Fibroblast of pulmonary artery (primary cell): ENCODE measurements at regions not wholly inside any gene's neighbourhood (a gene's known extent, or its start where the extent isn't known, plus 50 kb on each side); places are given as distances from the start of the nearest gene placed in this dataset.

ENCODE experiments used
- DNase-seq: peaks from one replicate; pipeline ENCODE4 v3.0.0-alpha.2; 2010; ENCODE audit warnings: low read depth
- H3K4me3 ChIP-seq: replicated peaks from 2 replicates; pipeline ENCODE4 v1.5.1; 2011; ENCODE audit warnings: low read depth, mild to moderate bottlenecking, control low read depth, low read length, moderate library complexity
- TF ChIP-seq, protein P1 (sequence below): IDR thresholded peaks from 2 replicates; pipeline ENCODE4 v1.5.1; 2011; ENCODE audit warnings: mild to moderate bottlenecking, control low read depth, low read length, inconsistent platforms; ENCODE audit errors: missing control alignments

DNA sequence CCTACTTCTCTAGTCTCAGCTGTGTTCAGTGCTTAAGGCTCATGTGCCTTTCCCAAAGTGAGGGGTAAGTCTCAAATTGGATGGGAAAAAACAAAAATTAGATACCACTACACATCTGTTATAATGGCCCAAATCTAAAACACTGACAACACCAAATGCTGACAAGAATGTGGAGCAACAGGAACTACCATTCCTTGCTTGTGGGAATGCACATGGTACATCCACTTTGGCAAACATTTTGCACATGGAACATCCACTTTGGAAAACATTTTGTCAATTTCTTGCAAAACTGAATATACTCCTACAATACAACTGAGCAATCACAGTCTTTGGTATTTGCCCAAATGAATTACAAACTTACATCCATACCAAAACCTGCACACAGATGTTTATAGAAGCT lies 109.3 kb downstream of the TENT5A start:
- DNase-seq, result no peak
- no peak overlapping the region for H3K4me3 ChIP-seq

DNA sequence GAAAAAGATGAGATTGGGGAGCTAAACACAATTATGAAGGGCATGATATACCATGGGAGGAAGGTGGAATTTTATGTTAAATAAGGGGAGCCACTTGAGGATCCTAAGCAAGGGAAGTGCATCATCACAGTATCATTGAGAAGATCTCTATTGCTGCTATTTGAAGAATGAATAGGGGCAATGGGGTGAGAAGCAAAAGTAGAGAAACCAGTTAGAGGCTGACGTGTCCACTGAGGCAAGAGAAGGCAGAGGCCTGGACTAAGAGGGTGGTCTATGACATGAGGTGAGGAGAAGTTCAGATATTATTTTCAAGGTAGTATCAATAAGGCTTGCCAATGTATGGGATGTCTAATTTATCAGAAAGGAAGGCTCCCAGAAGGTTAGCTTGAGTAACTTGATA lies 111.6 kb downstream of the TENT5A start:
- H3K4me3 ChIP-seq, result no peak overlapping the region
- DNase-seq, result no peak
- TF ChIP-seq, protein P1, sequence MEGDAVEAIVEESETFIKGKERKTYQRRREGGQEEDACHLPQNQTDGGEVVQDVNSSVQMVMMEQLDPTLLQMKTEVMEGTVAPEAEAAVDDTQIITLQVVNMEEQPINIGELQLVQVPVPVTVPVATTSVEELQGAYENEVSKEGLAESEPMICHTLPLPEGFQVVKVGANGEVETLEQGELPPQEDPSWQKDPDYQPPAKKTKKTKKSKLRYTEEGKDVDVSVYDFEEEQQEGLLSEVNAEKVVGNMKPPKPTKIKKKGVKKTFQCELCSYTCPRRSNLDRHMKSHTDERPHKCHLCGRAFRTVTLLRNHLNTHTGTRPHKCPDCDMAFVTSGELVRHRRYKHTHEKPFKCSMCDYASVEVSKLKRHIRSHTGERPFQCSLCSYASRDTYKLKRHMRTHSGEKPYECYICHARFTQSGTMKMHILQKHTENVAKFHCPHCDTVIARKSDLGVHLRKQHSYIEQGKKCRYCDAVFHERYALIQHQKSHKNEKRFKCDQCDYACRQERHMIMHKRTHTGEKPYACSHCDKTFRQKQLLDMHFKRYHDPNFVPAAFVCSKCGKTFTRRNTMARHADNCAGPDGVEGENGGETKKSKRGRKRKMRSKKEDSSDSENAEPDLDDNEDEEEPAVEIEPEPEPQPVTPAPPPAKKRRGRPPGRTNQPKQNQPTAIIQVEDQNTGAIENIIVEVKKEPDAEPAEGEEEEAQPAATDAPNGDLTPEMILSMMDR, result no peak

More for the DNA sequence above, 109.3 kb downstream of the TENT5A start:
- TF ChIP-seq, protein P1, result no peak

DNA sequence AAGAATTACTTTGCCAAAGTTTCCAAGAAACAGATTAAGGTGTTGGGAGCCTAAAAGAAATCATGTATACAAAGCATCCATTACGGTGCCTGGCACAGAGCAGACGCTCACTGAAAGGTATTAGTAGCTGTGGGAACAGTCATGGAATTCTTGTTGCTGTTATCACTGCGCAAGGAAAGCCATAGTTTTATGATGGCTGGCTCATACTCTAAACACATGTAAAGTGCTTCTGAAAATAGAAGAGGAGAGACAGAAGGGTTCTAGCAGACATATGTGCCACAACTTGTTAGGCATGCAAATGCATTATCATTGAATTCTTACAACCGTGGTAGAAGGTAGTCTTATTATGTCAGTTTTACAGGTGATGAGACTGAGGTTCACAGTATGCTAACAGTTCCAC lies 112.4 kb downstream of the TENT5A start:
- DNase-seq, result no peak
- H3K4me3 ChIP-seq, result no peak overlapping the region
- TF ChIP-seq, protein P1, result no peak

- TF ChIP-seq, protein P1, result no peak
- H3K4me3 ChIP-seq, result no peak overlapping the region
- no peak for DNase-seq
Observed at GRCh38 chr6:81638366-81638765, 114.1 kb downstream of the TENT5A start.

- no peak overlapping the region for H3K4me3 ChIP-seq
- no peak for DNase-seq
- TF ChIP-seq, protein P1, result no peak
Observed at GRCh38 chr6:81636930-81637568, 115.4 kb downstream of the TENT5A start.

GRCh38 chr6:81634155-81634880 lies 118.2 kb downstream of the TENT5A start:
- no peak overlapping the region for H3K4me3 ChIP-seq
- DNase-seq, result no peak
- TF ChIP-seq, protein P1, result no peak

DNA sequence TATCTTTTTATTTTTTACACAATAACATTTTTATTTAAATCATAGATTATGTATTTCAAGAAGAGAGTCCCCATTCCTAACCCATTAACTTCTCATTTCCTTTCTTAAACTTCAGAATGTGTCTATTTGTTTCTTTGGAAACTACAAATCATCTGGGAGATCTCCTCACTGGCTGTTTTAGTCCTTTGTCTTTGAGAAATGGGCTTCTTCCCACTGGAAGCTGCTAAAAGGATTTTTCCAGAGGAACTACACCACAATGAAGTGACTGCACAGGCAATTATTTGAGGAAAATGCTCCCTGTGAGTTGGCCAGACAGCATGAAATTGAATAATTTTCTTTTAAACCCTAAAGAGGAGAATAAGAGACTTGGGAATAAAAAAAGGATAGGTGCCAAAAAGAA lies 119.1 kb downstream of the TENT5A start:
- TF ChIP-seq, protein P1, result no peak
- no peak for DNase-seq

More for the DNA sequence above, 119.1 kb downstream of the TENT5A start:
- H3K4me3 ChIP-seq, result no peak overlapping the region
